ENCODE measurements at regions not wholly inside any gene's neighbourhood (a gene's known extent, or its start where the extent isn't known, plus 50 kb on each side); places are given as distances from the start of the nearest gene placed in this dataset.

- Histone ChIP-seq H3K9me3 (ENCODE audit: low read length) (no peaks in the 10 kb centered on the region), H3K4me3 (ENCODE audit: low read depth, low read length, poor library complexity, severe bottlenecking) (no peak overlapping the region), H3K4me1 (ENCODE audit: insufficient read depth, low read length, poor library complexity, severe bottlenecking) (no peaks in the 10 kb centered on the region), H3K9me2 (ENCODE audit: insufficient read depth, low read length) (no peaks in the 10 kb centered on the region), H2AFZ (ENCODE audit: low read length) (no peak overlapping the region), H3K36me3 (ENCODE audit: insufficient read depth, low read length) (no peaks in the 10 kb centered on the region), H4K20me1 (ENCODE audit: insufficient read depth, low read length) (no peaks in the 10 kb centered on the region), H3K79me2 (ENCODE audit: insufficient read depth, low read depth, low read length) (no peaks in the 10 kb centered on the region), H3K4me2 (ENCODE audit: low read length) (no peak overlapping the region), H3K27ac (ENCODE audit: low read depth, low read length, poor library complexity, severe bottlenecking) (no peak overlapping the region)
- TF ChIP-seq EZH2phosphoT487 (IDR thresholded peaks at IDR 0.05; ENCODE audit: borderline replicate concordance, low read depth, low read length) = no peak
- TF ChIP-seq, protein P1, sequence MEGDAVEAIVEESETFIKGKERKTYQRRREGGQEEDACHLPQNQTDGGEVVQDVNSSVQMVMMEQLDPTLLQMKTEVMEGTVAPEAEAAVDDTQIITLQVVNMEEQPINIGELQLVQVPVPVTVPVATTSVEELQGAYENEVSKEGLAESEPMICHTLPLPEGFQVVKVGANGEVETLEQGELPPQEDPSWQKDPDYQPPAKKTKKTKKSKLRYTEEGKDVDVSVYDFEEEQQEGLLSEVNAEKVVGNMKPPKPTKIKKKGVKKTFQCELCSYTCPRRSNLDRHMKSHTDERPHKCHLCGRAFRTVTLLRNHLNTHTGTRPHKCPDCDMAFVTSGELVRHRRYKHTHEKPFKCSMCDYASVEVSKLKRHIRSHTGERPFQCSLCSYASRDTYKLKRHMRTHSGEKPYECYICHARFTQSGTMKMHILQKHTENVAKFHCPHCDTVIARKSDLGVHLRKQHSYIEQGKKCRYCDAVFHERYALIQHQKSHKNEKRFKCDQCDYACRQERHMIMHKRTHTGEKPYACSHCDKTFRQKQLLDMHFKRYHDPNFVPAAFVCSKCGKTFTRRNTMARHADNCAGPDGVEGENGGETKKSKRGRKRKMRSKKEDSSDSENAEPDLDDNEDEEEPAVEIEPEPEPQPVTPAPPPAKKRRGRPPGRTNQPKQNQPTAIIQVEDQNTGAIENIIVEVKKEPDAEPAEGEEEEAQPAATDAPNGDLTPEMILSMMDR (conservative IDR thresholded peaks at IDR 0.05; ENCODE audit: low read length) = no peak
- intact Hi-C loops (cut with micrococcal nuclease; ENCODE audit: unreplicated experiment) = no loop called here
- no TSS peak for BruUV-seq (replicated peaks)
- POLR2A ChIA-PET = no interaction called here
- CTCF ChIA-PET (ENCODE audit: unreplicated experiment) = no interaction called here
- no peak for DNase-seq (ENCODE audit: low spot score)
Measured at GRCh38 chr10:23868121-23868520, 340.8 kb upstream of the KIAA1217 start.

DNA sequence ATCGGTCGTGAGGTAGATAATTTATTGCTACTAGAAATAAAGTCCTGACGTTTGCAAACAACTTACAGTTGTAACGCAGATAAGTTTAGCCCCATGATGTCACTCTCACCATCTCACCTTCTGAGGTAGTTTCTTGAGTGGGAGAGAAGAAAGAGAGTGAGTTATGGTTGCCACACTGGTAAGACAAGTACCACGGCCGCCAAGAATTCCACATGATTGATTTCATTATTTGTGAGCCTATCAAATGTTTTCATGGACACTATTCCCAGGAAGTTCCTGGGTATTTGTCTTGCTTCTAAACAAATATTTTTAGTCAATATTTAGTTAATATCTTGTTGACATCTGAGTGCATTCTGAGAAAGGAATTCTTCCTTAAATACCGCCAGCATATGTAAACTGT, 339.4 kb upstream of the KIAA1217 start:
- H3K9me3 ChIP-seq (ENCODE audit: low read length) = no peaks in the 10 kb centered on the region
- no peak overlapping the region for H3K27ac ChIP-seq (ENCODE audit: low read depth, low read length, poor library complexity, severe bottlenecking)
- no peaks in the 10 kb centered on the region for H3K9me2 ChIP-seq (ENCODE audit: insufficient read depth, low read length)
- CTCF ChIA-PET (ENCODE audit: unreplicated experiment) = no interaction called here
- H4K20me1 ChIP-seq (ENCODE audit: insufficient read depth, low read length) = no peaks in the 10 kb centered on the region
- TF ChIP-seq, protein P1 (conservative IDR thresholded peaks at IDR 0.05; ENCODE audit: low read length) = no peak
- TF ChIP-seq EZH2phosphoT487 (IDR thresholded peaks at IDR 0.05; ENCODE audit: borderline replicate concordance, low read depth, low read length) = no peak
- no peak overlapping the region for H3K4me2 ChIP-seq (ENCODE audit: low read length)
- H2AFZ ChIP-seq (ENCODE audit: low read length) = no peak overlapping the region
- no peak overlapping the region for H3K4me3 ChIP-seq (ENCODE audit: low read depth, low read length, poor library complexity, severe bottlenecking)
- POLR2A ChIA-PET = no interaction called here
- no TSS peak for BruUV-seq (replicated peaks)
- no peak for DNase-seq (ENCODE audit: low spot score)
- no peaks in the 10 kb centered on the region for H3K4me1 ChIP-seq (ENCODE audit: insufficient read depth, low read length, poor library complexity, severe bottlenecking)
- intact Hi-C loops (cut with micrococcal nuclease; ENCODE audit: unreplicated experiment) = no loop called here
- no peaks in the 10 kb centered on the region for H3K79me2 ChIP-seq (ENCODE audit: insufficient read depth, low read depth, low read length)
- H3K36me3 ChIP-seq (ENCODE audit: insufficient read depth, low read length) = no peaks in the 10 kb centered on the region

GRCh38 chr10:23869996-23870395, 338.9 kb upstream of the KIAA1217 start:
- CTCF ChIA-PET (ENCODE audit: unreplicated experiment) = no interaction called here
- no peak for DNase-seq (ENCODE audit: low spot score)
- intact Hi-C loops (cut with micrococcal nuclease; ENCODE audit: unreplicated experiment) = no loop called here
- Histone ChIP-seq H4K20me1 (ENCODE audit: insufficient read depth, low read length) (no peaks in the 10 kb centered on the region), H3K79me2 (ENCODE audit: insufficient read depth, low read depth, low read length) (no peaks in the 10 kb centered on the region), H3K4me3 (ENCODE audit: low read depth, low read length, poor library complexity, severe bottlenecking) (no peak overlapping the region), H3K36me3 (ENCODE audit: insufficient read depth, low read length) (no peaks in the 10 kb centered on the region), H3K4me1 (ENCODE audit: insufficient read depth, low read length, poor library complexity, severe bottlenecking) (no peaks in the 10 kb centered on the region), H3K9me3 (ENCODE audit: low read length) (no peaks in the 10 kb centered on the region), H2AFZ (ENCODE audit: low read length) (no peak overlapping the region), H3K9me2 (ENCODE audit: insufficient read depth, low read length) (no peaks in the 10 kb centered on the region), H3K27ac (ENCODE audit: low read depth, low read length, poor library complexity, severe bottlenecking) (no peak overlapping the region), H3K4me2 (ENCODE audit: low read length) (no peak overlapping the region)
- POLR2A ChIA-PET = no interaction called here
- BruUV-seq (replicated peaks) = no TSS peak
- no peak for TF ChIP-seq EZH2phosphoT487 (IDR thresholded peaks at IDR 0.05; ENCODE audit: borderline replicate concordance, low read depth, low read length)
- TF ChIP-seq, protein P1 (conservative IDR thresholded peaks at IDR 0.05; ENCODE audit: low read length) = no peak

Measured in OCI-LY7 (cell line).